ENCODE measurements at regions not wholly inside any gene's neighbourhood (a gene's known extent, or its start where the extent isn't known, plus 50 kb on each side); places are given as distances from the start of the nearest gene placed in this dataset.

DNA sequence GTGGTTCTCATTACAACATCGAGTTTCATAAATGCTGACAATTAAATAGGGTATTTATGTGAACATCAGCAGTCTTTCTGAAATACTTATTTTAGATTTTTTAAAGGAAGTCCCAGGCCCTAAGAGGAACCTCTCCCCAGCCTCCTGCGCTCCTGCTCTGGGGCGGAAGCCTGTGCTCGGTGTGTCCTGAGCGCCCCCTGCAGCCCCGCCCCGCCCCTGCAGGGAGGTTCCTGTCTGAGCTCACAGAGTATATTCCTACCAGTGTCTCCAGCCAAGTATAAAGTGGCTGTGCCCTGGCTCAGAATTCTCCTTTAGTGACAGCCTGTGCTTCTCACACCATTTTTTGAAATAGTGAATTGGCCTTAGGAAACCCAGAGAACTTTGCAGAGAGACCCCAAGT is 567.9 kb downstream of the GOLGA6L6 start:
- no peak for TF ChIP-seq FOXA1 (IDR thresholded peaks at IDR 0.05)
- TF ChIP-seq, protein P1, sequence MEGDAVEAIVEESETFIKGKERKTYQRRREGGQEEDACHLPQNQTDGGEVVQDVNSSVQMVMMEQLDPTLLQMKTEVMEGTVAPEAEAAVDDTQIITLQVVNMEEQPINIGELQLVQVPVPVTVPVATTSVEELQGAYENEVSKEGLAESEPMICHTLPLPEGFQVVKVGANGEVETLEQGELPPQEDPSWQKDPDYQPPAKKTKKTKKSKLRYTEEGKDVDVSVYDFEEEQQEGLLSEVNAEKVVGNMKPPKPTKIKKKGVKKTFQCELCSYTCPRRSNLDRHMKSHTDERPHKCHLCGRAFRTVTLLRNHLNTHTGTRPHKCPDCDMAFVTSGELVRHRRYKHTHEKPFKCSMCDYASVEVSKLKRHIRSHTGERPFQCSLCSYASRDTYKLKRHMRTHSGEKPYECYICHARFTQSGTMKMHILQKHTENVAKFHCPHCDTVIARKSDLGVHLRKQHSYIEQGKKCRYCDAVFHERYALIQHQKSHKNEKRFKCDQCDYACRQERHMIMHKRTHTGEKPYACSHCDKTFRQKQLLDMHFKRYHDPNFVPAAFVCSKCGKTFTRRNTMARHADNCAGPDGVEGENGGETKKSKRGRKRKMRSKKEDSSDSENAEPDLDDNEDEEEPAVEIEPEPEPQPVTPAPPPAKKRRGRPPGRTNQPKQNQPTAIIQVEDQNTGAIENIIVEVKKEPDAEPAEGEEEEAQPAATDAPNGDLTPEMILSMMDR (IDR thresholded peaks at IDR 0.05; ENCODE audit: low read depth, low read length, missing input control) = no peak

Measured in liver (tissue), 2 donors.